HS-5 (cell line): ENCODE measurements at regions not wholly inside any gene's neighbourhood (a gene's known extent, or its start where the extent isn't known, plus 50 kb on each side); places are given as distances from the start of the nearest gene placed in this dataset.
A peak's percentile ranks its signal among the peaks of the same experiment; 100 is the strongest.

Source experiments
- DNase-seq: peaks from one replicate; pipeline ENCODE4 v3.0.0-alpha.2; 2012; ENCODE audit warnings: low read depth

DNA sequence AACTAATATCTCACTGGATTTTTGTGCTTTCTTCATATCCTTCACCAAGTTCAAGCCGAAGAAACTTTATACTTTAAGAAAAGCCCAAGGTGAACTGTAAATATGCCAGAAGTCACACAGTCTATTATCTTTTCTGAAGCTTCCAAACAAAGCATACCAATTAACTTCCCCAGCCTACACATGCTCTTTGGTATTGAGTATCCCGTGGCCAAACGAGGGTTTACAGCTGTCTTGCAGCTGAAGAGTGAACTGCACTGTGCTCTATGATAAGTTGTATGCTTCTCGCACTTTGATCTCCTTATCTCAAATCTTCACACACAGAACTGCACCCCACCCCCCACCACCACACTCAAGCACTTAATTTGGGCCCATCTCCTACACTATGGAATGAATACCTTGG lies 215.6 kb upstream of the VEPH1 start:
- no peak for DNase-seq

DNA sequence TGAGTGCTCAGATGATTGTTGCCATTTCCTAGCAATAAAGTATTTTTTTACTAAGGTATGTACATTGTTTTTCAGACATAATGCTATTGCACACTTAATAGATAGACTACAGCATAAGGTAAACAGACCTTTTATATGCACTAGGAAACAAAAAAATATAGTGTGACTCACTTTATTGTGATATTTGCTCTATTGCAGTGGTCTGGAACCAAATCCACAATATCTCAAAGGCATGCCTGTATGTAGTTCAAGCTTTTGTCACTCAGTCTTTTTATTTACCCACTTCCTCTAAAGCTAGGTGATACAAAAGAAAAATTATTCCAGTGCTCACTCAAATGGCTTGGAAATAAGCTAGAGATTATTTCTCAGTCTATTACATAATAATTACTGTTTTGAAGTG lies 209.9 kb upstream of the VEPH1 start:
- DNase-seq: no peak

- no peak for DNase-seq
Measured at GRCh38 chr3:157705258-157705657, 202.0 kb upstream of the VEPH1 start.

- DNase-seq: no peak
Measured at GRCh38 chr3:157700405-157700804, 197.2 kb upstream of the VEPH1 start.

DNA sequence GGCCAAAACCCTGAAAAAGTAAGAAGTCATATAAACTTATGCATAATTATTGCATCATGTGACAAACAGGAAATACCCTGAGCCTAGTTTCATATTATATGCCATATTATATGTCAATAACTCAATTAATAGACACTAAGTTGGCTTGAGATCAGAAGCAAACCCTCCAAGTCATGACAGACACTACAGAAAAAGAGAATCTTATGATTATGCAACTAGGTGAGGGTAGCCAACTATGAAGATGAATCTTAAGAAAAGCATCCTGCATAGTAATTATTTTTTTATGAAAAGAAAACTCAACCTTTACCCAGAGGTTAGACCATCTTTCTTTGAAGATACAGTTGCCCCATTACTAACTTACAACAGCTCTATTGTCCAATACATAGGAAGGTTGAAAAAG lies 192.4 kb upstream of the VEPH1 start:
- DNase-seq: peak; percentile 4

- DNase-seq: no peak
Measured at GRCh38 chr3:157695103-157695502, 191.9 kb upstream of the VEPH1 start.

DNA sequence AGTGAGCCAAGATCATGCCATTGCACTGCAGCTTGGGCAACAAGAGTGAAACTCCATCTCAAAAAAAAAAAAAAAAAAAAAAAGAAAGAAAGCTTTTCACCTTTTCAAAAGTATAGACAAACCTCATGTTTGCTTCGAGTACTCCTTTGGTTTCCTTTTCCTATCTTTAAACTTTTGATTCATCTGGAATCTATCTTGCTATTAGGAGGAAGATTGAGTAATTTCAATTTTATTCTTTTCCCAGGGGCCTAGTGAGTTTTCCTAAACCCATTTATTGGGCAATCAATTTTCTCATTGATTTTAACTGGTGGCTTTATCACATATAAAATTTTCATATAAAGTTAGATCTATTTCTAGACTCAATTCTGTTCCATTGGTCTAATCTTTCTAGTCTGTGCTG lies 190.5 kb upstream of the VEPH1 start:
- no peak for DNase-seq

DNA sequence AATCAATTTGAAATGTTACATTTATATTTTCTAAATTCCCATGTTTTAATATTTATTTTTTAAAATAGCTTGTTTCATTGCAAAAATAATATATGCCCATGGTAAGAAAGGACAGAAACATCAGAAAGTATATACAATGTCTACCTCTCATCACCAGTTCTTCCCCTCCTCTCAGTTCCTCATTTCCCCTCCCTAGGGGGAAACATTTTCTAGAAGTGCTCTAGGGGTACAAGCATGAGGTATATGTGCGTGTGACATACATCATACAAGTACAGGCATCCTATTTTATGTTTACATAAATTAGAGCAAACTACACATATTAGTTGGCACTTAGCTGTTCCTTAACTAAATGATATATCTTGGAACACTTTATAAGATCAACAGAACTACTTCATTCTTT lies 189.3 kb upstream of the VEPH1 start:
- no peak for DNase-seq

DNA sequence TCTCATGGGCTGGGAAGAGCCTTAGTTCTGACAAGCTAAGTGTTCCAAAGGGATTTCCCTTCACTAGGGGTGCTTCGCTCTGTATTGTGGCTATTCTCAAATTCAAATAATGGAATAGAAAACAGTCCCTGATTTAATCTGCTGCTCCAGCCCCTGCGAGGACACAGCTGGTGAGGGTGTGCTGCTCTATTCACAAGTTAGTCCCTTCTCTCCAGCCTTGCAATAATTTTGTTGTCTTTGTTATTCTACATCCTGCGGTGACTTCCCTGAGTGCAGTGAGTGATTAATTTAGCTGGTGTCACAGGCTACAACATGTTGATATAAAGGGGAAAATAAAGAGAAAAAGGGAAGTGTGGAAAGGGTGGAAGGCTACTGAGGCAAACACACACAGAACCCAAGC lies 180.5 kb upstream of the VEPH1 start:
- DNase-seq: no peak

DNA sequence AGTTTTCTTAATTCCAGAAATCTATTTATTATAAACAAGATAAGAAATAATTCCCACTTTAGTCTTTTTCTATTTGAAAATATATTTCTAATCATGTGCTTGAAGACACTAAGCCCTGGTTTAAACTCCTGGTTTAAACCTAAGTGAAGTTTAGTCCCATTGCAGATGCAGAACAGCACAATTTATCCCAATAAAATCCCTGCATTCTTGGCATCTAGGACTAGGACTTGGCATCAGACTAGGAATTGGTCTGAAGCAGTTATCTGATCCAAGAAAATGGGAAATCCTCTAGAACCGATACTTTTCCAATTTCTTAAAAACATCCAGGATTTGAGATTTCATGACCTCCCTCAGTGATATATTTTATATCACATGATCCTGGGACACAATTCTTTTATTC lies 168.8 kb upstream of the VEPH1 start:
- no peak for DNase-seq

GRCh38 chr3:157671656-157672055 lies 168.4 kb upstream of the VEPH1 start:
- DNase-seq: no peak

- no peak for DNase-seq
Measured at GRCh38 chr3:157669416-157669815, 166.2 kb upstream of the VEPH1 start.

DNA sequence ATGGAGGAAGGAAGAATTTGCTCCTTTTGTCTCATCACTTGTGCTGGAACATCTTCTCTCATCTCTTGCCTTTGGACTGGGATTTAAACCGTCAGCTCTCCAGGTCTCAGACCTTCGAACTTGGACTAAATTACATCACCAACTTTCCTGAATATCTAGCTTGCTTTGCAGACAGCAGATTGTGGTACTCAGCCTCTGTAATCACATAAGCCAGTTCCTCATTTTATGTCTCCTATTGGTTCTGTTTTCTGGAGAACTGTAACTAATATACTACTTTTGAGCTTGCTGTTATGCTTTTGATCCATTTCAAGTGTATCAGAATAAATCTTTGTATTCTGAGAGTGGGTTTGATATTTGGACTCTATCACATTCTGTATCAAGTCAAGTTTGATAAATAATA lies 164.3 kb upstream of the VEPH1 start:
- no peak for DNase-seq

DNA sequence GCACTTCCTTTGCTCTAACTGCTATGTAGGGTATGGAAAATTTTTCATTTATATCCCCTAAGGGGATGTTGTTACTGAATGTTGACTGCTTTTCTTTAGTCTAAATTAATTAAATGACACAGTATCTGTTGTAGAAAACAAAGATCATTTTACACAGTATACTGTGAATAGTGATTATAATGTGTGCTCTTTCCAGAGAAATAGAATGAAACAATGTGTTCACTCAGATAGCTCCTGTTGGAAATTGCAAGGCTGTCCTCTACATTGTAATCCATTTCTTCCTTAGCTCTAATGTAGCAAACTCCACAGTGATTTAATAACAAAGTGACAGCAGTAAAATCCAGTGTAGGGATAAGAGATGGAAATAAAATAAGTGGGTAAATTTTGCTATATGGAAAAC lies 159.0 kb upstream of the VEPH1 start:
- no peak for DNase-seq

DNA sequence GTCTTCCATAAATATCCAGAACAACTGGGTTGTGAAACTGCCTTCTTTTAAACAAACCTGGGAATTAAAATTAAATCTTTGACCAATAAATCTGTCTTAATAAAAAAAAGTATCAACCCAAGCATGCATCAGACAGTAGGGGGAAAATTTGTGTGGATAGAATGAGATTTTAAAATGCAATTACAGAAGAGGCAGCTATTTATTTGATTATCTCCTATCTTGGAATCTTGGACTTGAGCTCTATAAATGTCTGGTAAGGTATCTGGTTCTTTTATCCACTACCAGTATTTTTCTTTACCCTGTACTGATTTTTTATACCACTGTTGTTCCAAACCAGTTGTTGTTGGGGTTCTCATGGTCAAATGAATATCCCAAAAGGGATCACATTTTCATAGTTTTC lies 157.6 kb upstream of the VEPH1 start:
- no peak for DNase-seq

DNA sequence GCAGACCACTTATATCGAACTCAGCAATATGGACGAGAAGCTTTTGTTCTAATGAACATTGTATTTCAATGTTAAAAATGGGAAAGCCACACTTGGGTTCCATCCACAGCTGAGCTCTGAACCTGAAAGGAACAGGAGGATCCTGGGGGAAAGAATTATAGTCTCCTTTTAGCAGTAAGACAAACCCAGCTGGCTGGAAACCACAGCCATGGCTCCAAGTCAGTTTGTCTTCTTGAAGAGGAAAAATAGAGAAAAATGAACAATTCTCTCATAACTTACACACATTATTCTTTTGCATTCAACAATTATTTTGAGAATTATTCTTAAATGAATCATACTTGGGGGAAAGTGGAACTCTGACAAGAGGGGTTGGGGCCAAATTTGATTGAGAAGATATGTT lies 149.2 kb upstream of the VEPH1 start:
- no peak for DNase-seq

- DNase-seq: no peak
Measured at GRCh38 chr3:157650699-157651098, 147.5 kb upstream of the VEPH1 start.

- no peak for DNase-seq
Measured at GRCh38 chr3:157650172-157650571, 147.0 kb upstream of the VEPH1 start.

DNA sequence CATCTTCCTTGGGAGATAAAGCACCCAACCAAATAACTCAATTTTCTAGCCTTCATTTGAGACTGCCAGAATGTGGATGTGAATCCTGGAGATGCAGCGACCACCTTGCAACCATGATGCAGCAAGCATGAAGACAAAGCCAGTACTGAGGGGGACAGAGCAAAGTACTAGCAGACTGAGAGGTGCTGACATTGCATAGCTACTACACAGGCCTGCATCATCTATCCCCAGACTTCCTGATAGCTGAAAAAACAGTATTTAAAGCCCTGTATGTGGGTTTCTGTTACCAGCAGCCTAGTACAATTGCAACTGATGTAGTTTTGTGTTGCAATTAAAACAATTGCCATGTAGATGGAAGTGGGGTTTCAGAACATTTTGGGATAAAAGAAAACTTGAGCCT lies 146.3 kb upstream of the VEPH1 start:
- no peak for DNase-seq

- no peak for DNase-seq
Measured at GRCh38 chr3:157647820-157648219, 144.6 kb upstream of the VEPH1 start.

- no peak for DNase-seq
Measured at GRCh38 chr3:157639756-157640426, 136.7 kb upstream of the VEPH1 start.

GRCh38 chr3:157637866-157638265 lies 134.7 kb upstream of the VEPH1 start:
- no peak for DNase-seq

DNA sequence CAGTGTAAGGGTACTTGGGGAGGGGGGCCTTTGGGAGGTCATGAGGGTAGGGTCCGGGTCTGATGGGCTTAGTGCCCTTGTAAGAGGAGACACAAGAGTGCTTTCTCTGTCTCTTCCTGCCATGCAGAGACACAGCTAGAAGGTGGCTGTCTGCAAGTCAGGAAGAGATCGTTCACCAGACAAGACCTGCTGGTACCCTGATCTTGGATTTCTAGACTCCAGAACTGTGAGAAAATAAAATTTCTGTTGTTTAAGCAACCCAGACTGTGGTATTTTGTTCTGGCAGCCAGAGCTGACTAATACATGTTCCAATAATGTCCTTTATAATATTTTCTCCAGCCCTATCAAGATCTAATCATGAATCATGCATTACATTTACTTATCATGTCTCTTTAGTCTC lies 130.0 kb upstream of the VEPH1 start:
- DNase-seq: no peak

GRCh38 chr3:157632075-157632474 lies 128.9 kb upstream of the VEPH1 start:
- no peak for DNase-seq

- DNase-seq: no peak
Measured at GRCh38 chr3:157631478-157631877, 128.3 kb upstream of the VEPH1 start.
